Astrocyte (in vitro differentiated cells and primary cell): ENCODE measurements at regions not wholly inside any gene's neighbourhood (a gene's known extent, or its start where the extent isn't known, plus 50 kb on each side); places are given as distances from the start of the nearest gene placed in this dataset.

Experiments used
- DNase-seq: peaks from one replicate; pipeline ENCODE4 v3.0.0-alpha.2; 2010; ENCODE audit warnings: low read depth
- FAIRE-seq: peaks from 2 replicates; lab custom pipeline; 2011; peaks lifted over from hg19 to GRCh38; lab: Jason Lieb, UNC
- H2AFZ ChIP-seq: 2 replicates; pipeline ENCODE4 v1.6.0; 2012; ENCODE audit warnings: low read depth, low read length, inconsistent platforms
- H3K27ac ChIP-seq: 2 replicates; pipeline ENCODE4 v1.5.1; 2011; ENCODE audit warnings: low read depth, low read length, inconsistent platforms
- H3K27me3 ChIP-seq: 2 replicates; pipeline ENCODE4 v1.6.0; 2011; ENCODE audit warnings: low read length, inconsistent platforms; ENCODE audit not compliant: insufficient read depth
- H3K36me3 ChIP-seq: 2 replicates; pipeline ENCODE4 v1.5.1; 2011; ENCODE audit warnings: low read length, inconsistent platforms; ENCODE audit not compliant: insufficient read depth
- H3K4me1 ChIP-seq: 2 replicates; pipeline ENCODE4 v1.5.1; 2011; ENCODE audit warnings: low read length, inconsistent platforms; ENCODE audit not compliant: insufficient read depth
- H3K4me2 ChIP-seq: 2 replicates; pipeline ENCODE4 v1.6.0; 2012; ENCODE audit warnings: low read length, inconsistent platforms
- H3K4me3 ChIP-seq: 2 replicates; pipeline ENCODE4 v1.5.1; 2011; ENCODE audit warnings: low read depth, mild to moderate bottlenecking, low read length, inconsistent platforms; ENCODE audit not compliant: insufficient read depth
- H3K79me2 ChIP-seq: 2 replicates; pipeline ENCODE4 v1.6.0; 2012; ENCODE audit warnings: mild to moderate bottlenecking, low read length, inconsistent platforms; ENCODE audit not compliant: insufficient read depth
- H3K9ac ChIP-seq: 2 replicates; pipeline ENCODE4 v1.6.0; 2012; ENCODE audit warnings: mild to moderate bottlenecking, low read length, inconsistent platforms
- H3K9me3 ChIP-seq: 2 replicates; pipeline ENCODE4 v1.5.1; 2012; ENCODE audit warnings: low read depth, mild to moderate bottlenecking, low read length, inconsistent platforms; ENCODE audit not compliant: insufficient read depth
- H4K20me1 ChIP-seq: 2 replicates; pipeline ENCODE4 v1.6.0; 2012; ENCODE audit warnings: low read length, inconsistent platforms; ENCODE audit not compliant: insufficient read depth
- H3K27ac Mint-ChIP-seq: one replicate; pipeline ENCODE4 v1.8.0; 2021; ENCODE audit warnings: mild to moderate bottlenecking, mixed read lengths; ENCODE audit not compliant: unreplicated experiment
- H3K27me3 Mint-ChIP-seq: one replicate; pipeline ENCODE4 v1.8.0; 2021; ENCODE audit warnings: low read depth, mixed read lengths; ENCODE audit not compliant: unreplicated experiment
- H3K36me3 Mint-ChIP-seq: one replicate; pipeline ENCODE4 v1.8.0; 2021; ENCODE audit warnings: low read depth, mixed read lengths; ENCODE audit not compliant: unreplicated experiment
- H3K4me1 Mint-ChIP-seq: one replicate; pipeline ENCODE4 v1.8.0; 2021; ENCODE audit warnings: low read depth, mixed read lengths; ENCODE audit not compliant: unreplicated experiment
- H3K4me3 Mint-ChIP-seq: one replicate; pipeline ENCODE4 v1.8.0; 2021; ENCODE audit warnings: mild to moderate bottlenecking, moderate library complexity, mixed read lengths; ENCODE audit not compliant: unreplicated experiment
- H3K9me3 Mint-ChIP-seq: one replicate; pipeline ENCODE4 v1.8.0; 2021; ENCODE audit warnings: mild to moderate bottlenecking, mixed read lengths; ENCODE audit not compliant: unreplicated experiment
- EZH2 ChIP-seq: IDR thresholded peaks from 2 replicates; pipeline ENCODE4 v1.6.1; 2012; ENCODE audit warnings: mild to moderate bottlenecking, low read length, inconsistent platforms; ENCODE audit not compliant: insufficient read depth
- TF ChIP-seq, protein P1 (sequence below): IDR thresholded peaks from 2 replicates; pipeline ENCODE4 v1.5.1; 2011; ENCODE audit warnings: low read depth, mild to moderate bottlenecking, inconsistent platforms, low read length, moderate library complexity; ENCODE audit not compliant: insufficient read depth

DNA sequence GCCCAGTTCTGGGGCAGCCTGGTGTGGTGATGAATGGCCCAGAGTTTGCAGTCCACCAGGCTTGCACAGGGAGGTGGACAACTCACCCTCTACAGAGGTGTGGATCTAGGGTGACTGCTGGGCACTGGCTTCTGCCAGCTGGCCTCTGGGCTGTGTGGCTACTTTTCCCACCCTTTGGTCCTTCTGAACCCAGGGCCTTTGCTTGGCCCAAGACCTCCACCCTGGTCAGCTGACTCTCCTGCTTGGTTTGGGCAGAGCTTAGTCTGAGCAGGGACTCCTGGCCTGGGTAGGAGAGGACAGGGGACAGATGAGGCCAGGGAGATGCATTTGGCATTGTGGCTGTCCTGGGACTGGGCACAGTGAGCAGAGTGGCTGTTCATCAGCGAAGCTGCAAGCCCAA lies 83.0 kb upstream of the SHANK2 start:
- H3K4me2 ChIP-seq = no peak overlapping the region
- peaks cover 7% of the 10 kb centered on the region for H3K9me3 ChIP-seq
- no peak overlapping the region for H3K4me3 ChIP-seq
- Mint-ChIP-seq H3K9me3 (peaks cover 13% of the 10 kb centered on the region), H3K27me3 (peaks cover 54% of the 10 kb centered on the region), H3K4me3 (no peak overlapping the region), H3K27ac (no peak overlapping the region), H3K4me1 (no peaks in the 10 kb centered on the region), H3K36me3 (no peaks in the 10 kb centered on the region)
- peaks cover 8% of the 10 kb centered on the region for H3K27me3 ChIP-seq
- no peak overlapping the region for H3K9ac ChIP-seq
- no peak for FAIRE-seq
- no peak for DNase-seq
- H3K79me2 ChIP-seq = no peaks in the 10 kb centered on the region
- H3K36me3 ChIP-seq = no peaks in the 10 kb centered on the region
- no peak overlapping the region for H2AFZ ChIP-seq
- no peak for TF ChIP-seq EZH2
- TF ChIP-seq, protein P1, sequence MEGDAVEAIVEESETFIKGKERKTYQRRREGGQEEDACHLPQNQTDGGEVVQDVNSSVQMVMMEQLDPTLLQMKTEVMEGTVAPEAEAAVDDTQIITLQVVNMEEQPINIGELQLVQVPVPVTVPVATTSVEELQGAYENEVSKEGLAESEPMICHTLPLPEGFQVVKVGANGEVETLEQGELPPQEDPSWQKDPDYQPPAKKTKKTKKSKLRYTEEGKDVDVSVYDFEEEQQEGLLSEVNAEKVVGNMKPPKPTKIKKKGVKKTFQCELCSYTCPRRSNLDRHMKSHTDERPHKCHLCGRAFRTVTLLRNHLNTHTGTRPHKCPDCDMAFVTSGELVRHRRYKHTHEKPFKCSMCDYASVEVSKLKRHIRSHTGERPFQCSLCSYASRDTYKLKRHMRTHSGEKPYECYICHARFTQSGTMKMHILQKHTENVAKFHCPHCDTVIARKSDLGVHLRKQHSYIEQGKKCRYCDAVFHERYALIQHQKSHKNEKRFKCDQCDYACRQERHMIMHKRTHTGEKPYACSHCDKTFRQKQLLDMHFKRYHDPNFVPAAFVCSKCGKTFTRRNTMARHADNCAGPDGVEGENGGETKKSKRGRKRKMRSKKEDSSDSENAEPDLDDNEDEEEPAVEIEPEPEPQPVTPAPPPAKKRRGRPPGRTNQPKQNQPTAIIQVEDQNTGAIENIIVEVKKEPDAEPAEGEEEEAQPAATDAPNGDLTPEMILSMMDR = no peak
- H4K20me1 ChIP-seq = no peaks in the 10 kb centered on the region
- no peaks in the 10 kb centered on the region for H3K4me1 ChIP-seq
- H3K27ac ChIP-seq = no peak overlapping the region

DNA sequence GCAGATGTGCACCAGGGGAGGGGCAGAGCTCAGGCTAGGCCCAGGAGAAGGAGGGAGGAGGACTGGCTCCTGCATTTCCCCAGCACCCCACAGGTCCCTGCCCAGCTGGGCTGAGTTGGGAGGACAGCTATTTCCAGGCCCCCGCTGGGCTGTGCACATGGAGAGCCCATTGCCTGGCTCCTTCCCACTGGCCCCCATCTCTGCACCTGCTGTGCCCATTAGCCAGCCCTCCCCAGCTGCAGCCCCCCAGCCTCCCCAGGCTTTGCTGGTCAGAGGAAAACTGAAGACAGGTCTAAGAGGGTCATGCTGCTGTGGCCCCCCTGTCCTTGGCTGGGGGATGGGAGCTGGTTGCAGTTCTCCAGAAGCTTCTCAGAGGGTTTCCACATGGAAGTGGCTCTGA lies 81.8 kb upstream of the SHANK2 start:
- Histone ChIP-seq H2AFZ (no peak overlapping the region), H3K79me2 (no peaks in the 10 kb centered on the region), H3K36me3 (no peaks in the 10 kb centered on the region), H3K27me3 (peaks cover 8% of the 10 kb centered on the region), H3K9me3 (peaks cover 7% of the 10 kb centered on the region), H3K4me1 (no peaks in the 10 kb centered on the region), H3K4me3 (no peak overlapping the region), H3K4me2 (no peak overlapping the region), H3K27ac (no peak overlapping the region), H3K9ac (no peak overlapping the region), H4K20me1 (no peaks in the 10 kb centered on the region)
- DNase-seq = no peak
- no peaks in the 10 kb centered on the region for H3K36me3 Mint-ChIP-seq
- peaks cover 15% of the 10 kb centered on the region for H3K9me3 Mint-ChIP-seq
- TF ChIP-seq EZH2 = no peak
- TF ChIP-seq, protein P1 = no peak
- no peak for FAIRE-seq
- H3K4me3 Mint-ChIP-seq = no peak overlapping the region
- H3K27me3 Mint-ChIP-seq = peaks cover 47% of the 10 kb centered on the region
- no peak overlapping the region for H3K27ac Mint-ChIP-seq
- H3K4me1 Mint-ChIP-seq = no peaks in the 10 kb centered on the region

DNA sequence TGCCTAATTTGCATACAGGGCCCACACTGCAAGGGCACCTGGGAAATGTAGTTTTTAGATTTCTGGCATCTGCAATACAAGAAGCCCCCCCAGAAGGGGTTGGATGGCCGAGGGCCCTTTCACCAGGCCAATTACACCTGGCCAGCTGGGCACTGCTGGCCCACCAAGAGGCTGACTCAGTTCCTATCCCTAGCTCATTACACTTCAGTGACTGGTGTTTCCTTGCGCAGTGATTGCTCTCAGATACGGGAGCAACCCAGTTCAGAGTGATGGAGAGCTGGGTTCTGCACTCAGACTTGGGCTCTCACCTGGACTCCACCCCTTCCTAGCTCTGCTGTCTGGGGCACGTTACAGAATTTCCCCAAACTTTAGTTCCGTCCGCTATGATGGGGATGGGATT lies 81.1 kb upstream of the SHANK2 start:
- Histone ChIP-seq H3K36me3 (no peaks in the 10 kb centered on the region), H3K4me1 (no peaks in the 10 kb centered on the region), H3K27ac (no peak overlapping the region), H4K20me1 (no peaks in the 10 kb centered on the region), H3K27me3 (peaks cover 8% of the 10 kb centered on the region), H3K79me2 (no peaks in the 10 kb centered on the region), H3K9ac (no peak overlapping the region), H3K9me3 (peaks cover 7% of the 10 kb centered on the region), H3K4me2 (no peak overlapping the region), H3K4me3 (no peak overlapping the region), H2AFZ (no peak overlapping the region)
- no peak for TF ChIP-seq EZH2
- TF ChIP-seq, protein P1 = no peak
- DNase-seq = no peak
- Mint-ChIP-seq H3K36me3 (no peaks in the 10 kb centered on the region), H3K9me3 (peaks cover 16% of the 10 kb centered on the region), H3K27ac (no peak overlapping the region), H3K27me3 (peaks cover 51% of the 10 kb centered on the region), H3K4me3 (no peak overlapping the region), H3K4me1 (no peaks in the 10 kb centered on the region)
- FAIRE-seq = no peak
